Stomach smooth muscle (tissue), 2 donors: ENCODE measurements at regions not wholly inside any gene's neighbourhood (a gene's known extent, or its start where the extent isn't known, plus 50 kb on each side); places are given as distances from the start of the nearest gene placed in this dataset.
"Not testable (repeated sequence)": the region's sequence is repeated elsewhere in the genome, so short reads cannot be mapped to it uniquely, and the experiment has no call there.

Experiments
- H3K27ac ChIP-seq: one replicate; pipeline ENCODE4 v1.7.0; 2013; ENCODE audit warnings: mild to moderate bottlenecking, low read length, inconsistent platforms
- H3K27me3 ChIP-seq, 2 donors: one replicate each; pipeline ENCODE4 v1.7.0; 2013; ENCODE audit warnings: low read length in 2 of 2; ENCODE audit not compliant: insufficient read depth in 2 of 2, control insufficient read depth in 1 of 2
- H3K36me3 ChIP-seq, 2 donors: one replicate each; pipeline ENCODE4 v1.7.0; 2013; ENCODE audit warnings: low read length in 2 of 2; ENCODE audit not compliant: control insufficient read depth in 2 of 2, insufficient read depth in 2 of 2
- H3K4me1 ChIP-seq: one replicate; pipeline ENCODE4 v1.7.0; 2013; ENCODE audit warnings: low read length; ENCODE audit not compliant: control insufficient read depth, insufficient read depth
- H3K4me3 ChIP-seq, 2 donors: one replicate each; pipeline ENCODE4 v1.7.0; 2013; ENCODE audit warnings: low read length in 2 of 2
- H3K9ac ChIP-seq, 2 donors: one replicate each; pipeline ENCODE4 v1.7.0; 2013; ENCODE audit warnings: low read length in 2 of 2, mild to moderate bottlenecking in 1 of 2
- H3K9me3 ChIP-seq, 2 donors: one replicate each; pipeline ENCODE4 v1.7.0; 2013; ENCODE audit warnings: low read length in 2 of 2; ENCODE audit not compliant: control insufficient read depth in 2 of 2
- donor health status: healthy.
- donor health status: Pancreatic carcinoma.

- H3K4me1 ChIP-seq: no peaks in the 10 kb centered on the region
Observed at GRCh38 chr2:2730301-2730833, 399.3 kb upstream of the MYT1L start.

GRCh38 chr2:2729246-2729645 lies 398.2 kb upstream of the MYT1L start:
- Histone ChIP-seq H3K4me3 (no peak overlapping the region), H3K9ac (no peak overlapping the region), H3K27me3 (peaks cover 0 to 4% of the 10 kb centered on the region in 2 donors), H3K36me3 (no peaks in the 10 kb centered on the region), H3K4me1 (no peaks in the 10 kb centered on the region), H3K27ac (no peak overlapping the region), H3K9me3 (no peaks in the 10 kb centered on the region)

More at GRCh38 chr2:2730301-2730833, 399.3 kb upstream of the MYT1L start:
- Histone ChIP-seq H3K9me3 (no peaks in the 10 kb centered on the region), H3K27me3 (peaks cover 0 to 5% of the 10 kb centered on the region in 2 donors), H3K9ac (no peak overlapping the region), H3K4me3 (no peak overlapping the region), H3K27ac (no peak overlapping the region), H3K36me3 (no peaks in the 10 kb centered on the region)

- Histone ChIP-seq H3K27ac (no peak overlapping the region), H3K27me3 (peaks cover 0 to 2% of the 10 kb centered on the region in 2 donors), H3K4me3 (no peak overlapping the region), H3K36me3 (no peaks in the 10 kb centered on the region), H3K9ac (no peak overlapping the region), H3K4me1 (no peaks in the 10 kb centered on the region), H3K9me3 (peaks cover 0 to 1% of the 10 kb centered on the region in 2 donors)
Observed at GRCh38 chr2:2728635-2729034, 397.6 kb upstream of the MYT1L start.

GRCh38 chr2:2727876-2728511 lies 396.9 kb upstream of the MYT1L start:
- Histone ChIP-seq H3K4me1 (no peaks in the 10 kb centered on the region), H3K36me3 (no peaks in the 10 kb centered on the region), H3K4me3 (no peak overlapping the region), H3K27me3 (peaks cover 0 to 2% of the 10 kb centered on the region in 2 donors), H3K9ac (no peak overlapping the region), H3K27ac (no peak overlapping the region), H3K9me3 (peaks cover 0 to 5% of the 10 kb centered on the region in 2 donors)

- H3K27me3 ChIP-seq: peaks cover 0 to 2% of the 10 kb centered on the region in 2 donors
- H3K36me3 ChIP-seq: no peaks in the 10 kb centered on the region
- peaks cover 0 to 5% of the 10 kb centered on the region in 2 donors for H3K9me3 ChIP-seq
- no peak overlapping the region for H3K27ac ChIP-seq
- no peaks in the 10 kb centered on the region for H3K4me1 ChIP-seq
- H3K9ac ChIP-seq: no peak overlapping the region
- H3K4me3 ChIP-seq: no peak overlapping the region
Observed at GRCh38 chr2:2726163-2726562, 395.1 kb upstream of the MYT1L start.

GRCh38 chr2:2723064-2723463 lies 392.0 kb upstream of the MYT1L start:
- H3K36me3 ChIP-seq: no peaks in the 10 kb centered on the region
- H3K27me3 ChIP-seq: peaks cover 0 to 2% of the 10 kb centered on the region in 2 donors
- H3K4me1 ChIP-seq: no peaks in the 10 kb centered on the region
- H3K9me3 ChIP-seq: peaks cover 0 to 7% of the 10 kb centered on the region in 2 donors
- no peak overlapping the region for H3K27ac ChIP-seq
- no peak overlapping the region for H3K4me3 ChIP-seq
- no peak overlapping the region for H3K9ac ChIP-seq

GRCh38 chr2:2721296-2721835 lies 390.3 kb upstream of the MYT1L start:
- Histone ChIP-seq H3K4me3 (no peak overlapping the region), H3K9me3 (peaks cover 0 to 7% of the 10 kb centered on the region in 2 donors), H3K27me3 (no peaks in the 10 kb centered on the region), H3K36me3 (no peaks in the 10 kb centered on the region), H3K27ac (no peak overlapping the region), H3K4me1 (no peaks in the 10 kb centered on the region), H3K9ac (no peak overlapping the region)

GRCh38 chr2:2720806-2721205 lies 389.7 kb upstream of the MYT1L start:
- not testable (repeated sequence) for H3K27me3 ChIP-seq, H3K4me3 ChIP-seq, H3K27ac ChIP-seq, H3K4me1 ChIP-seq, H3K9me3 ChIP-seq, H3K36me3 ChIP-seq, H3K9ac ChIP-seq

- no peaks in the 10 kb centered on the region for H3K4me1 ChIP-seq
- H3K27me3 ChIP-seq: no peaks in the 10 kb centered on the region
- H3K9me3 ChIP-seq: peaks cover 0 to 7% of the 10 kb centered on the region in 2 donors
- H3K9ac ChIP-seq: no peak overlapping the region
- no peaks in the 10 kb centered on the region for H3K36me3 ChIP-seq
- H3K4me3 ChIP-seq: no peak overlapping the region
- no peak overlapping the region for H3K27ac ChIP-seq
Observed at GRCh38 chr2:2720351-2720750, 389.3 kb upstream of the MYT1L start.

GRCh38 chr2:2719781-2720180 lies 388.7 kb upstream of the MYT1L start:
- Histone ChIP-seq H3K9me3 (peaks cover 0 to 7% of the 10 kb centered on the region in 2 donors), H3K27ac (no peak overlapping the region)

GRCh38 chr2:2719015-2719414 lies 387.9 kb upstream of the MYT1L start:
- H3K9me3 ChIP-seq: peaks cover 0 to 7% of the 10 kb centered on the region in 2 donors
- H3K27me3 ChIP-seq: no peaks in the 10 kb centered on the region
- no peak overlapping the region for H3K9ac ChIP-seq
- no peaks in the 10 kb centered on the region for H3K36me3 ChIP-seq
- no peak overlapping the region for H3K27ac ChIP-seq
- no peaks in the 10 kb centered on the region for H3K4me1 ChIP-seq
- H3K4me3 ChIP-seq: no peak overlapping the region

More at GRCh38 chr2:2719781-2720180, 388.7 kb upstream of the MYT1L start:
- no peak overlapping the region for H3K4me3 ChIP-seq
- no peak overlapping the region for H3K9ac ChIP-seq
- no peaks in the 10 kb centered on the region for H3K4me1 ChIP-seq
- H3K27me3 ChIP-seq: no peaks in the 10 kb centered on the region
- no peaks in the 10 kb centered on the region for H3K36me3 ChIP-seq
